KG1 (cell line): ENCODE measurements at regions not wholly inside any gene's neighbourhood (a gene's known extent, or its start where the extent isn't known, plus 50 kb on each side); places are given as distances from the start of the nearest gene placed in this dataset.
"Not testable (repeated sequence)": the region's sequence is repeated elsewhere in the genome, so short reads cannot be mapped to it uniquely, and the experiment has no call there.

ENCODE experiments used
- DNase-seq: peaks from one replicate; lab custom pipeline; 2025; lab: John Stamatoyannopoulos, UW

DNA sequence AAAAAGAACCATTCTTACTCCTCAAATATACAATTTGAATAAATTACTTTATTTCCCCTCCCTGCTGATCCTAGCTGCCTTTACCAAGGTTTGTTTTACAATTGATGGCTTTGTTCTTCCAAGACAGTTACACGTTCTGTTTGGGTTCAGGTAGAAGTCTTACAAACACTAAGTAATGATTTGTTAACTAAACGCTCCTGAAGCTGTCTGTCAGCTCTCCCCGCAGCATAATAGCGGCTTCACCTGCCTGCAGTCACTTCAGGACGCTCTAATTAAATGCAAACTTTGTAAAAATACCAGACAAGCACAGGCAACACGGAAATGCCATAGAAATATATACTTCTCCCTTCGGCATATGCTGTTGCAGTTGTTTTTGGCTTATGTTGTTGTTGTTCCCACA, 176.4 kb upstream of the MDFIC2 start:
- no peak for DNase-seq

GRCh38 chr3:70488131-70488530, 175.7 kb upstream of the MDFIC2 start:
- no peak for DNase-seq

DNA sequence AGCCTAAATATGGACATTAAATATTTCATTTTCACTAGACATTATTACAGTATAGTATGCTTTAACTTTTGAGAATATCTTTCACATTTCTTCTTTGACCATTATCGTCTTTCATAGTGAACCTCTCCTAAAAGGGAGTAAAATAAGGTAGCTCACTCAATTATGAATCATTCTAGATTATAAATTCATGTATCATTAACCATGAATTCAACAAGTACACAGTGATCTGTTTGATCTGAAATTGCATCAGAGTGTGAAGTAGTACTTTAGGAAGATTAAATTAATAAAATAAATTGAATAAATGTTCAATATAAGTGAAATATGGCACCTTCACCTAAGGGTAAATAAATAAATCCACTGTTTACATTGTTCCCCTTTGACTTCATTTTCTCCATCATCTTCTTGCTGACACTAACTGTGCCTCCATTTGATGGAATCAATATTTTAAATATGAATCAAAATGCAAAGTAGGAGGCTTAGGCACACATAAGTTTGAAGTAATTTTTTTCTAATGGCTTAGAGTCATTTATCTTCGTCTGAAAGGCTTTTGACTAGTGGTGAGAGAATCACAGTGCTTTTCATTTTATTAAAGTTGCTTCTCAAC, 174.1 kb upstream of the MDFIC2 start:
- DNase-seq = no peak

DNA sequence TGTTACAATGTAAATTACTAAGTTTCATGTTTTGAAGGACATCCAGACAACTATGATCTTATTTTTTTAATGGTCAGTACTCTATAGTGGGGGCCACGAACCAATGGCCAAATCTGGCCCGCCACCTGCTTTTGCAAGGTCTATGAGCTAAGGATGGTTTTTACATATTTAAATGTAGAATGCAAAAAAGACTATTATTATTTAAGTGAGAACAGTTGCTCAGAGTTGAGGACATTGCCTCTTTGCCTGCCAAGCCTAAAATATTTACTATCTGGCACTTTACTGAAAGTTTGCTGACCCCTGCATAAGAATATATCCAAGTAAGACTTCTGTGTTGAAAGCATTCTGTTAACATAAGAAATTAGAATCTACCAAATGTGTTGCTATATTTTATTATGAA, 163.7 kb upstream of the MDFIC2 start:
- no peak for DNase-seq

DNA sequence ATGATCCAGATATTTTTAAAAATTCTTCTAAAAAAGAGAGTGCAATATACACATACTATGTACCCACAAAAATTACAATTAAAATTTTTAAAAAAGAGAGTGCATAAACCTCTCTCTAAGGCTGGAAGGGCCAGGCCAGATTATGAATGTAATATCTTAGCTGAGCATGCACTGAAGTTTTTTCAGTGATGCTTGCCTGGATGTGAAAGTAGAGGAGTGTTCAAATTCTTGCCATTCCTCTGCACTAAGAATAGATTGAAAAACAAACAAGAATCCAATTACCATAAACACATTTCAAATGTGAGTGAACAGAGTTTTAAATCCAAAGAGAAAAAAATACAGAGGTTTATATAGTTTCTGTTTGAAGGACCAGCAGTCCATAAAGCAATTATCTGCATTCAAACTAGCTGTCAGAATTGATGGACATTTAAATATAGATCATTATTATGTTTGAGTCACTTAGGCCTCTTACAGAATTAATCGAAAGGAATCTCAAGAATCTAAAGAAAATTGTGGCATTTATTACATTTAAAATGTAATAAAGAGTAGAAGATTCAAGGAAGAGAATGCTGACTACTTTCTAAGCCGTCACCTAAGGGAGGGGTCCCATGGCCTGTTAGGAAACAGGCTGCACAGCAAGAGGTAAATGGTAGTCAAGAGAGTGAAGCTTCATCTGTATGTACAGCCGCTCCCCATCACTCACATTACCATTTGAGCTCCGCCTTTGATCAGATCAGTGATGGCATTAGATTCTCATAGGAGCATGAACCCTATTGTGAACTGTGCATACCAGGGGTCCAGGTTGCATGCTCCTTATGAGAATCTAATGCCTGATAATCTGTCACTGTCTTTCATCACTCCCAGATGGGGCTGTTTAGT, 159.3 kb upstream of the MDFIC2 start:
- DNase-seq = no peak

DNA sequence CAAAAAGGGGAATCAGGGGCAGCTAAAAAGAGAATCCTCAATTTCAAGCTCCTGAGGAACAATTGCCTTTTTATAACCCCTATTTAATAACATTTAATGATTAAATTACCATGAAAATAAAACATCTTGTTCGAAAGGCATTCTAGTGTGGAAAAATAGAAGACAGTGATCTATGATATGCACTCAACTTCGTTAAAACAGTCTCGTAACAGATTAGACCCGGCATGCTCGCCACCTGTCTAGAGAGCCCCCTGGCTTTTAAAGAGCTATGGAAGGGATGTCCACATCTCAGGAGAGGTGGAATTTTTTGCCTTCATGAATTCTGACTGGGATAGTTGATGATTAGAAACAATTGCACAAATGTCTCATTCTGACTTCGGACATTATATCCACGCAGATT, 153.7 kb upstream of the MDFIC2 start:
- DNase-seq = no peak

- DNase-seq = no peak
Observed at GRCh38 chr3:70464876-70465275, 152.4 kb upstream of the MDFIC2 start.

DNA sequence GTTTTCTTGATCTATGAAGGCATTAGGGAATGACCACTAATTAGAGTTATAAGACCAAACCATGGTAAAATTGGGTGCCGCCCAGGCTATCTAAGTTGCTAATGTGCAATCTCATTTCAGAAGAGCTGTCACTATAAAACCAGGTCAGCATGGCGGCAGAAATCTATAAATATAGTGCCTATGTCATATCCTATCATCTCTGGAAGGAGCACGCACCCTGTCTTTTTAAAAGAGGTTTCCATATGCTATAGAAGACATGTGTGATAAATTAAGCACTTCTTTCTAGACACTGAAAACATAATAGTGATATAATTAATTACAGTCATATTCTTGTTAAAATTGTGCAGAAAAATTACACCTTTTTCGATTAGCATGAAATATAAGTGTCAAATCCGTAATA, 152.0 kb upstream of the MDFIC2 start:
- no peak for DNase-seq

DNA sequence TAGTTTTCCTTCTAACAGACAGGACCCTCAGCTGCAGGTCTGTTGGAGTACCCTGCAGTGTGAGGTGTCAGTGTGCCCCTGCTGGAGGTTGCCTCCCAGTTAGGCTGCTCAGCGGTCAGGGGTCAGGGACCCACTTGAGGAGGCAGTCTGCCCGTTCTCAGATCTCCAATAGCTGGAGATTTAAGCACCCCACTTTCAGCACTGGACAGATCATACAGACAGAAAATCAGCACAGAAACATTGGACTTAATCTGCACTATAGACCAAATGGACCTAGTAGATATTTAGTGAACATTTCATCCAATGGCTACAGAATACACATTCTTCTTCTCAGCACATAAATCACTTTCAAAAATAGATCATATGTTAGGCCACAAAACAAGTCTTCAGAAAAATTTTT, 137.8 kb upstream of the MDFIC2 start:
- not testable (repeated sequence) for DNase-seq

GRCh38 chr3:70435422-70435821, 123.0 kb upstream of the MDFIC2 start:
- not testable (repeated sequence) for DNase-seq

GRCh38 chr3:70433091-70433490, 120.7 kb upstream of the MDFIC2 start:
- no peak for DNase-seq

DNA sequence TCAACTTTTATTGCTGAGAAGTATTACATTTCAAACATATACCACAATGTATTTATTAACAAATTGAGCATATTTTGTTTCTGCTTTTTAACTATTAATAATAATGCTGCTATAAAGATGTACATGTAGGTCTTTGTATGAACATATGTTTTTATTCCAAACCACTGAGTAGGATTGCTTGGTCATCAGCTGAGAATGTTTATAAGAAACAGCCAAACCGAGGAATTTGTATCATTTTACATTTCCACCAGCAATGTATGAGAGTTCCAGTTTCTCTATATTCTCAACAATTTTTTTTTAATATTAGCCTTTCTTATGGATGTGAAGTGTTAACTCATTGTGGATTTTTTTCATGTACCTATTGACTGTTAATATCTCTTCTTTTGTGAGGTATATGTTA, 119.5 kb upstream of the MDFIC2 start:
- no peak for DNase-seq

GRCh38 chr3:70426071-70426470, 113.6 kb upstream of the MDFIC2 start:
- no peak for DNase-seq

- no peak for DNase-seq
Observed at GRCh38 chr3:70421506-70421905, 109.1 kb upstream of the MDFIC2 start.

- DNase-seq = no peak
Observed at GRCh38 chr3:70409018-70409417, 96.6 kb upstream of the MDFIC2 start.

DNA sequence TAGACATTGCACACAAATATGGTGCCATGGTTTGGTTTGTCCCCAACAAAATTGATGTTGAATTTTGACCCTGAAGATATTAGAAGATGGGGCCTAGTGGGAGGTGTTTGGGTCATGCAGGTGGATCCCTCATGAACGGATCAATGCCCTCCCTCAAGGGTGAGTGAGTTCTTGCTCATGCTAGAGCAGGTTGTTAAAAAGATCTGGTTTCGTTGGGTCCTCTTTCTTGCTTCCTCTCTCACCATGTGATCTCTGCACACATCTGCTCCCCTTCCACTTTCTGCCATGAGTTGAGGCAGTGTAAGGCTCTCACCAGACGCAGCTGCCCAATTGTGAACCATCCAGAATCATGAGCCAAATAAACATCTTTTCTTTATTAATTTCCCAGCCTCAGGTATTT, 87.8 kb upstream of the MDFIC2 start:
- no peak for DNase-seq

GRCh38 chr3:70393881-70394612, 81.6 kb upstream of the MDFIC2 start:
- no peak for DNase-seq

DNA sequence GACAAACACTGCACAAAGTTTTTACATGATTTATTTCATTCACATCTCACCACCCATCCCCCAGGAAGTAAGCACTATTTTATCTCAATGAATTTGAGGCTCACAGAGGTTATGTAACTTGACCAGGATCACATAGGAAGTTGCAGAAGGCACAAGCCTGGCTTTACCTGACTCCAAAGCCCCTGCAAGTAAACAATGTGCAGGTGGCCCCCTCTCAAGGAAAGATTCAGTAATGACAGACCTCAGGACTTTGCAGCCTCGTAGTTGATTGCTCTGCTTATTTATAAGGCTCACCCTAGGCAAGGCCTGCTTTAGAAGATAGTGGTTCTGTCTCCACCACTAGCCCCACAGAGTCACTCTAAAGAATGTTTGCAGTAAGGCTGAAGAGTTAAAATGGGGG, 79.8 kb upstream of the MDFIC2 start:
- no peak for DNase-seq

- no peak for DNase-seq
Observed at GRCh38 chr3:70387889-70388288, 75.5 kb upstream of the MDFIC2 start.

- no peak for DNase-seq
Observed at GRCh38 chr3:70386846-70387245, 74.4 kb upstream of the MDFIC2 start.

GRCh38 chr3:70386043-70386442, 73.6 kb upstream of the MDFIC2 start:
- DNase-seq = no peak

DNA sequence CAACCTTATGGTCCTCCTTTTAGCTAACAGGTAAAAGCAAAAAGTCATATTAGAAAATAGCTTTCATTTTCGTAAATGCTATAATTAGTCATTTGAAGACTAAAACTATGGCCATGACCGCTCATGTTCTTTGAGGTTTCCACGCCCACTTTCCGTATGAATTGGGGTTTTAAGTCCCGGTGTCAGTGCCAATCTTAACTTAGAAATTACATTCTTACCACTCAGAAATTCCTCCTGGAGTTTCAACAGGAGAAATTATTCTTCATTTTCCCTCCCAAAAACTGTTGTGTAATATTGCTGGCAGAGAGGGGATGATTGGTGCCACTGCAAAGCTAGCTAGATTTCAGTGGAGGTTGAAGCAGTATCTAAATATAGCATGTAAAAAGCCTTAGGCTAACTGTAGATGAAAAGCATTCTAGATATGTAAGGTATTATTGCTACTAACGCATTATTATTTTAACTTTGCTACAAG, 71.0 kb upstream of the MDFIC2 start:
- no peak for DNase-seq

DNA sequence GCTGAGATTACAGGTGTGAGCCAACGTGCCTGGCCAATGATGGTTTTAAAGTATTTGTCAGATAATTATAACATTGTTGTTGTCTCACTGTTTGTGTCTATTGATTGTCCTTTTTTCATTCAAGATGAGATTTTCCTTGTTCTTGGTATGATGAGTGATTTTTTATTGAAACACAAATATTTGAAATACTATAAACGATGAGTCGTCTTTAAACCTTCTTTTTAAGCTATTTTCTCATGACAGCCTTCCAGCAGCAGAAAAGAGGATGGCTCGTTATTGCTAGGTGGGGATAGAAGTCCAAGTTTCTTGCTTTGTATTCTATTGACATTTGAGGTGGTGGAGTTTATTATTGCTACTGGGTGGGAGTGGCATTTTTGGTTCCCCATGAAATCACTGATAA, 61.7 kb upstream of the MDFIC2 start:
- no peak for DNase-seq
